GM12878 (cell line): ENCODE measurements at regions not wholly inside any gene's neighbourhood (a gene's known extent, or its start where the extent isn't known, plus 50 kb on each side); places are given as distances from the start of the nearest gene placed in this dataset.

Experiments
- ATAC-seq: fragments of 200-7000 bp; cut with Tn5 transposase; 3 replicates; pipeline ENCODE4 v1.9.1; 2020; ENCODE audit warnings: mild to moderate bottlenecking, moderate library complexity
- BruUV-seq: library from RNA; stranded (reverse); fragments of 400-500 nt; replicated peaks from 2 replicates; lab custom pipeline; 2021; lab: Mats Ljungman, UMichigan
- CTCF ChIA-PET: fragments of 300-600 bp; sonication (Branson Sonifier 250); formaldehyde crosslinking; extraction: SDS; loops from one replicate; lab custom pipeline; 2021; ENCODE audit warnings: inconsistent platforms; lab: Yijun Ruan, JAX
- POLR2A ChIA-PET: fragments of 350-600 bp; formaldehyde crosslinking; extraction: SDS; loops from one replicate; lab custom pipeline; 2021; ENCODE audit warnings: inconsistent platforms; lab: Charles Lee
- RAD21 ChIA-PET: fragments of 300-600 bp; sonication (Branson Sonifier 250); formaldehyde crosslinking; loops from one replicate; lab custom pipeline; 2023; ENCODE audit warnings: antibody characterized with exemption; ENCODE audit not compliant: unreplicated experiment; lab: Charles Lee
- SMC1A ChIA-PET: fragments of 300-600 bp; sonication (Branson Sonifier 250); formaldehyde crosslinking; loops from one replicate; lab custom pipeline; 2023; ENCODE audit not compliant: unreplicated experiment, uncharacterized antibody; lab: Charles Lee
- DNase-seq: peaks from one replicate; pipeline ENCODE4 v3.0.0-alpha.2; 2011; ENCODE audit warnings: low read depth, low spot score
- FAIRE-seq: peaks from 3 replicates; lab custom pipeline; 2011; peaks lifted over from hg19 to GRCh38; lab: Jason Lieb, UNC
- H2AFZ ChIP-seq: 2 replicates; pipeline ENCODE4 v1.6.0; 2011; ENCODE audit warnings: low read depth, low read length, control low read depth; ENCODE audit not compliant: control insufficient read depth
- H3K27ac ChIP-seq: 2 replicates; pipeline ENCODE4 v1.5.1; 2011; ENCODE audit warnings: control low read depth; ENCODE audit not compliant: control insufficient read depth, insufficient read depth
- H3K27me3 ChIP-seq, 2 experiments: replicated peaks in 1 of 2; 2 replicates each; pipeline versions ENCODE4 v1.6.0 to v1.6.1; 2011; ENCODE audit warnings: low read length in 1 of 2; ENCODE audit not compliant: control insufficient read depth in 2 of 2, insufficient read depth in 2 of 2
- H3K36me3 ChIP-seq, 2 experiments: 2 replicates each; pipeline ENCODE4 v1.5.1; 2011; ENCODE audit warnings: low read length in 1 of 2; ENCODE audit not compliant: control insufficient read depth in 2 of 2, insufficient read depth in 2 of 2
- H3K4me1 ChIP-seq: 2 replicates; pipeline ENCODE4 v1.6.1; 2011; ENCODE audit warnings: mild to moderate bottlenecking, low read length, moderate library complexity, mixed read lengths; ENCODE audit not compliant: control insufficient read depth, insufficient read depth
- H3K4me2 ChIP-seq: 2 replicates; pipeline ENCODE4 v1.6.0; 2011; ENCODE audit warnings: control low read depth; ENCODE audit not compliant: control insufficient read depth, insufficient read depth
- H3K4me3 ChIP-seq: fragments of 200-600 bp; sonication (generic); 2 replicates; pipeline ENCODE4 v1.5.1; 2016
- H3K79me2 ChIP-seq: 2 replicates; pipeline ENCODE4 v1.6.0; 2011; ENCODE audit warnings: low read length; ENCODE audit not compliant: control insufficient read depth, insufficient read depth
- H3K9ac ChIP-seq: 2 replicates; pipeline ENCODE4 v1.8.0; 2011; ENCODE audit warnings: low read length, control low read depth, mixed read lengths; ENCODE audit not compliant: control insufficient read depth, insufficient read depth
- H3K9me3 ChIP-seq: replicated peaks from 3 replicates; pipeline ENCODE4 v1.5.1; 2011; ENCODE audit warnings: mild to moderate bottlenecking, low read length; ENCODE audit not compliant: control insufficient read depth, insufficient read depth
- H4K20me1 ChIP-seq: 2 replicates; pipeline ENCODE4 v1.6.0; 2011; ENCODE audit not compliant: control insufficient read depth, insufficient read depth
- JUNB ChIP-seq: IDR thresholded peaks from 2 replicates; pipeline ENCODE4 v1.6.1; 2016; ENCODE audit warnings: antibody characterized with exemption, mild to moderate bottlenecking
- MEF2B ChIP-seq: fragments of 450-650 bp; IDR thresholded peaks from 2 replicates; pipeline ENCODE4 v1.6.1; 2018; ENCODE audit warnings: mild to moderate bottlenecking, moderate library complexity; ENCODE audit not compliant: partially characterized antibody, poor library complexity, severe bottlenecking
- SIN3A ChIP-seq: IDR thresholded peaks from 2 replicates; pipeline ENCODE4 v1.6.1; 2012; ENCODE audit warnings: low read depth, low read length, improper control_type of control experiment
- SREBF2 ChIP-seq: IDR thresholded peaks from 2 replicates; pipeline ENCODE4 v1.6.1; 2012; ENCODE audit warnings: mild to moderate bottlenecking, low read length
- TCF7 ChIP-seq: IDR thresholded peaks from 2 replicates; pipeline ENCODE4 v1.6.1; 2014; ENCODE audit warnings: antibody characterized with exemption, borderline replicate concordance
- YY1 ChIP-seq: IDR thresholded peaks from 2 replicates; pipeline ENCODE4 v1.6.1; 2011; ENCODE audit warnings: low read depth, mild to moderate bottlenecking, low read length
- WGBS: methylation state at CpG from one replicate; pipeline ENCODE4 v1.1.6; 2016; ENCODE audit warnings: low lambda C conversion rate; ENCODE audit not compliant: insufficient replicate concordance, insufficient coverage; ENCODE audit errors: missing lambda C conversion rate; 5-methylcytosine and 5-hydroxymethylcytosine counted together
- in situ Hi-C: fragments of 300-500 bp; cut with MboI; formaldehyde crosslinking; loops from 9 replicates; pipeline ENCODE4 v1.14.3; 2018; ENCODE audit warnings: mixed read lengths
- intact Hi-C: fragments of 100-400 bp; cut with micrococcal nuclease; formaldehyde crosslinking; loops from one replicate; pipeline ENCODE4 v1.14.2; 2022; ENCODE audit not compliant: unreplicated experiment
- TF ChIP-seq, protein P1 (sequence below): fragments of 450-650 bp; IDR thresholded peaks from 2 replicates; pipeline ENCODE4 v1.6.1; 2017; ENCODE audit warnings: low read depth, mild to moderate bottlenecking, moderate library complexity

DNA sequence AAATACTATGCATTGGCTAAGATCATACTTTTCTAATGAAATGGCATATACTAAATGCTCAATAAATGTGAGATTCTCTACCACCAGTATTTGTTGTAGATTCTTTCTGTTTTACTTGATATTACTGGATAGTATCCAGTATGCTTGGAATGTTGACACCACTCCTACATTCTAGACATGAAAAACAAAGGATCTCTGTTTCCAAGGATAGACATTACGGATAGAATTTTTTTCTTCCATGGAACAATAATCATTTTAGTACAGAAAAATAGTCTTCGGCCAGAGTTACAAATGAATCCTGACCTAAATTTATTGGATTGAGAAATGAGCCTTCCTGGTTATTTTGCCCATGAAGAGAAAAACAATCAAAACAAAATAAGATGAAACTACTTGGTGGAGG, 258.2 kb upstream of the NT5E start:
- FAIRE-seq (no peak), ATAC-seq (no peak), DNase-seq (no peak)
- ChIA-PET POLR2A (no interaction called here), CTCF (interaction anchor here (0.7 kb wide), 1 partner anchor 36 kb away, joined by 3 read pairs; no protein-coding TSS in a partner anchor), RAD21 (no interaction called here), SMC1A (no interaction called here)
- Histone ChIP-seq H4K20me1 (no peaks in the 10 kb centered on the region), H3K9ac (no peak overlapping the region), H3K4me3 (no peak overlapping the region), H3K27me3 (no peaks in the 10 kb centered on the region), H3K9me3 (no peaks in the 10 kb centered on the region), H3K36me3 (no peaks in the 10 kb centered on the region), H2AFZ (no peak overlapping the region), H3K79me2 (no peaks in the 10 kb centered on the region), H3K4me1 (no peaks in the 10 kb centered on the region), H3K27ac (no peak overlapping the region), H3K4me2 (no peak overlapping the region)
- TF ChIP-seq TCF7 = no peak
- no peak for TF ChIP-seq JUNB
- TF ChIP-seq, protein P1, sequence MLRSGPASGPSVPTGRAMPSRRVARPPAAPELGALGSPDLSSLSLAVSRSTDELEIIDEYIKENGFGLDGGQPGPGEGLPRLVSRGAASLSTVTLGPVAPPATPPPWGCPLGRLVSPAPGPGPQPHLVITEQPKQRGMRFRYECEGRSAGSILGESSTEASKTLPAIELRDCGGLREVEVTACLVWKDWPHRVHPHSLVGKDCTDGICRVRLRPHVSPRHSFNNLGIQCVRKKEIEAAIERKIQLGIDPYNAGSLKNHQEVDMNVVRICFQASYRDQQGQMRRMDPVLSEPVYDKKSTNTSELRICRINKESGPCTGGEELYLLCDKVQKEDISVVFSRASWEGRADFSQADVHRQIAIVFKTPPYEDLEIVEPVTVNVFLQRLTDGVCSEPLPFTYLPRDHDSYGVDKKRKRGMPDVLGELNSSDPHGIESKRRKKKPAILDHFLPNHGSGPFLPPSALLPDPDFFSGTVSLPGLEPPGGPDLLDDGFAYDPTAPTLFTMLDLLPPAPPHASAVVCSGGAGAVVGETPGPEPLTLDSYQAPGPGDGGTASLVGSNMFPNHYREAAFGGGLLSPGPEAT = no peak
- TF ChIP-seq YY1 = no peak
- TF ChIP-seq SIN3A = no peak
- TF ChIP-seq SREBF2 = no peak
- TF ChIP-seq MEF2B = no peak
- 0% methylated on average over 2 of the region's 2 CpGs for WGBS
- no TSS peak for BruUV-seq
- in situ Hi-C loops (no loop called here), intact Hi-C loops (no loop called here)
